NCI-H748 treated with DMSO at 0.1 percent for 48 hours (cell line): ENCODE measurements at regions not wholly inside any gene's neighbourhood (a gene's known extent, or its start where the extent isn't known, plus 50 kb on each side); places are given as distances from the start of the nearest gene placed in this dataset.
"Not testable (repeated sequence)": the region's sequence is repeated elsewhere in the genome, so short reads cannot be mapped to it uniquely, and the experiment has no call there.

ENCODE experiments used
- DNase-seq: peaks from one replicate; lab custom pipeline; 2025; lab: John Stamatoyannopoulos, UW

DNA sequence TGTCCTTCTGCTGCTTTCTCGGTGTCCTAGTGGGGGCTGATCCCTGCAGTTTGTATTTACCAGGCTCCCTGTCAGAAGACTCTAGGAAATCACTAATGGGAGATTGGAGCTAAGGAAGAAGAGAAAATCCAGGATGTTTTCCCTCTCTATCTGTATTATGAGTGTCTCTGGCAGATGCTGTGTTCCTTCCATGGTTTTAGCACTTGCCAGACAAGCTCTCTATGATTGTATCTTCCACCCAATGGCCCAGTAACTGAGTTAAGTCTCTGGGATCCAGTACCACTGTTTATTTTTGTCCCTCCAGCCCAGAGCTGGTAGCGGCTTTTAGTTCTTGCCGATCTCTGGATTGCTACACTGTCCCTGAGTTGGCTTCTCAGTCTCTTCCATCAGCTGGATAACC, 494.8 kb upstream of the SLC39A10 start:
- no peak for DNase-seq

DNA sequence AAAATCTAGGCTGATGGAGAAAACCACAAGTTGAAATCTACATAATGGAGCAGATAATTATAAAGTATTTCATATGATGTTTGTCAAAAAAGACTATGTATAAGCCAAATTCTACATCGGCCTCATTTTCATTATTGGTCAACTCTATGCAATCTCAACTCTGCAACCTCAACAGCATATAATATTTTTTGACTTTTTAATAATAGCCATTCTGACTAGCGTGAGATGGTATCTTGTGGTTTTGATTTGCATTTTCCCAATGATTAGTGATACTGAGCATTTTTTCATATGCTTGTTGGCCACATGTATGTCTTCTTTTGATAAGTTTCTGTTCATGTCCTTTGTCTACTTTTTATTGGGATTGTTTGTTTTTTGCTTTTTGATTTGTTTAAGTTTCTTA, 496.1 kb upstream of the SLC39A10 start:
- DNase-seq: no peak

DNA sequence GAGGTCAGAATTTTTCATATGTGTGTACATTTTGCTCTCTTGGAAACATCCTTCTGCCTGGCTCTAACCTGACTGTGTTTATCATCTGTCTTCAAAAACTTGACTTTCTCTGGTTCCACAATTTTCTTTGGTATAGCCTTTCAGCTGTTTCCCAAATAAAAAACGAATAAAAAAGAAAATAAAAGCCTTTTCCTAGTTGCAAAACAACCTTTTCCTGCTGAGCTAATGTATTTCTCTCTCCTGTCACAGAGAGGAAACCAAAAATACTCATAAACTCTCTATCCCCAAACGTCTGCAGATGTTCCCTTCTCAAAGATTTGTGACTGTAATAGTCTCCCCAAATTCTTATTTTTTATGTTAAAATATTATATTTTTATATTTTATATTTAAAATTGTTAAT, 505.3 kb upstream of the SLC39A10 start:
- DNase-seq: no peak

DNA sequence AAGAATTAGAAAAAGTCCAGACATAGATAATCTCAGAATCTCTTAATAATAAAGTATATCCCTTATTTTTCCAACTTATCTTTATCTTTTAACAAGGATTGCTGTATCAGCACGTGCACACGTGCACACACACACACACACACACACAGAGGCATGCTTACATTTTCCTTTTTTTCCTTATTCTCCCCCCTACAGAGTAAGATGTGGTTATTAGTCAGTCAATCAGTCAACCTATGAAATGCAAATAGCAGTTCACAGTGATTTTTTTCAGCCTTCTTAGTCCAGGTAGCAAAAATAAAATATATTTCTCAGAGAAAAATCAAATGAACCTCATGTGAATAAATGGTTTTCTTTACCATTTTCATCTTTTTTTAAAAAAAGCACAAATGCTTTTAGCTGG, 506.2 kb upstream of the SLC39A10 start:
- DNase-seq: no peak

DNA sequence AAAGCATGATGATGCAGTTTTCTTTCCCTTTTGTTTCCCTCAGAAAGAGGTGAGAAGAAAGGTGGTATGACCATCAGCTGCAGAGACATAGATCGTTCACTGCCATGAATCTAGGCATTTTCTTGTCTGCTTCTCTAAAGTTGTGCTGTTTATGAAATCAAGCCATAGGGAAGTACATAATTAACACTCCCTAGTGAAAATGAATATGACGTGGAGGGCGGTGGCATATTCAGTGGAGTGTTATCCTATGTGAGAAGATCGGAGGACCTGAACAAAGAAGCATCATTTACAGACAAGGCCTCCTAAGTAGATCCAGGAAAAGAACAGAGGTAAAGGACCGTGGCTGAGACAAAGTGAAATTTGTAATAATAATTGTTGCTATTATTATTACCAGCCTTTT, 509.0 kb upstream of the SLC39A10 start:
- DNase-seq: no peak

DNA sequence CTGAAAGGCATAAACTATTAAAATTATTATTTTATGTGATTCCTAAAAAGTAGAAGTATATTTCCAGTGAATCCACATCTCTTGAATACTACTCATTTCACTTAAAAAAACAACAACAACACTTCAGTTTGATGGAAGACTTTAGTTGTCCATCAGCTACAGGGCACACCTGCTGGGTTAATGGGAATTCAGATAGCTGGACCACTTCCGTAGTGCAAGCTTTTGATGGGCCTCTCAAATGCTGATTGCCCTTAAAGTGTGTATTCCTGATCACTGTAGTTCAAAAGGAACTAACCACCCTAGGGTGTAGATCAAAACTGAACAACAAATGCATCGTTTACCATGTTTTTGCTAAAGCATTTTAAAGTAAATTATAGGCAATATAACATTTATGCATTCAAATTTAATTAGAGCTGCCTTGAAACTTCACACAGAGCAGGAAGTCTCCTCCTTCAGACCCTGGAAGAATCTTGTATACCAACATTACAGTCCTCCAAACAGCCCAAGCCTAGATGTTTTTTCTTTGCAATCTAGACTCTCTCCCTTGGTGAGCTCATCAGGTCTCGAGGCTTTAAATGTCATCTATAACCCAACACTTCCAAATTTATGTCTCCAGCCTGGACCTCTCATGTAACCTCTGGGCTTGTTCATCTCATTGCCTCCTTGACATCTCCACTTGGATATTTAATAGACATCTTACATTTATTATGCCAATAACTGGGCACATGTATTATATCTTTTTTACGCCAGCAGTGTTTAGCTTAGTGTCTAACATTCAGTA, 510.1 kb upstream of the SLC39A10 start:
- DNase-seq: no peak

DNA sequence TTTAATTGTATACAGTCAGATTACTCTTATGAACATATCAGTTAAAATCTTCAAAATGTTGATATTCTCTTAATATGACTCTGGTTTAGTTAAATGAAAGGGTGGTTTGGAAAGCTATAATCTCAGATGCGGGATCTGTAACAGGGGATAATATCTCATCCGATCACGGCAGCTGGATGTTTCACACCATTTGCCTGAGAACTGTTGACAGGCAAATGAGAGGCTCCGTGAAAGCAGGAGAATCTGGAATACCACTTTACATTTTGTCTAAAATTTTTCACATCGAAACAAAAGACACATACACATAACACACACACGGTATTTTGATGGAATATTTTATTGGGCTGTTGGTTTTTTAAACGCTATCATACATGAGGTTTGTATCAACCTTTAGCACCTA, 518.6 kb upstream of the SLC39A10 start:
- no peak for DNase-seq

DNA sequence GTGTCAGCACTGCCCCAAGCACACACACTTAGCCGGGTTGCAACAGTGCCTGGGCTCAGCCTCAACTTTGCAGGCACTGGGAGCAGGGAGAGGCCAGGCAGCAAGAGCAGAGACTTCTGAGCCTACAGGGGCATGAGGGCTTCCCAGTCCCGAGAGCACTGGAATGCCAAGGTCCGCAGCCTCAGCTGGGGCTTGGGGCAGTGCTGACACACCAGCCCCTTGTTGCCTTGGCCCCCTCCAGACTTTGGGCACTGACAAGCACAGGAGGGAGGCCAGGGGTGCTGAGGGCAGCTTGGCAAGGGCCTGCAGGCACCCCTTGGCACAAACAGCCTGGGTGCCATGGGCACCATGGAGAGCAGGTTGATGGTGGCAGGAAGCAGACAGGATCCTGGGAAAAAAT, 531.1 kb upstream of the SLC39A10 start:
- not testable (repeated sequence) for DNase-seq

DNA sequence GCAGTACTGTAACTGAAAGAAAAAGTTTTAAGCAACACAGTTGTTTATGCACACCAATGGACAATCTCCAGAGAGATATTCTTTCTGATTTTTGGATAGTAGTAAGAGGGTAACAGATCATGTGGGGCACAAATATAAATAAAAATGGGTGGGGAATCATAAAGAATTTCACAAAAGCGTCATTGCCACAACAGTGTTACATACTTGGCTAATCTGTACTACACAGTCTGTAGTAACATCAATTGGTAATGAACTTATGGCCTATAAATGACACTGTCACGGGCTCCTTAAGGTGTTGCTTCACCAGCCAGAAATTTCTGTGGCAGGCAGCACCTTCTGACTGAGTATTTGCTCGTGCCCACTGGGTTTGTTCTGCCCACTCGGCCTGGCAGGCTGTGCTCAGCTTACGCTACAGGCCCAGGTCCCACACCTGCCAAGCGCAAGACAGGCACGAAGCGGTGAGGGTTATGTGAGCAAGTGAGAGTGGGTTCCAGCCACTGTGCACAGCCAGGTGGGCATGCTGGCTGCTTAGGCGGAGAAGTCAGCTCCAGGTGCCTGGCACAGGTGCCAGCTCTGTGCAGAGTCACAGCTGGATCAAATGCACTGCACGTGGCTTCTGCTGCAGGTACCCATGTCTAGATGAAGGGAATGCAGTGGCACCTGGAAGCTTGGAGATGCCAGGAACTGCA, 532.5 kb upstream of the SLC39A10 start:
- no peak for DNase-seq

DNA sequence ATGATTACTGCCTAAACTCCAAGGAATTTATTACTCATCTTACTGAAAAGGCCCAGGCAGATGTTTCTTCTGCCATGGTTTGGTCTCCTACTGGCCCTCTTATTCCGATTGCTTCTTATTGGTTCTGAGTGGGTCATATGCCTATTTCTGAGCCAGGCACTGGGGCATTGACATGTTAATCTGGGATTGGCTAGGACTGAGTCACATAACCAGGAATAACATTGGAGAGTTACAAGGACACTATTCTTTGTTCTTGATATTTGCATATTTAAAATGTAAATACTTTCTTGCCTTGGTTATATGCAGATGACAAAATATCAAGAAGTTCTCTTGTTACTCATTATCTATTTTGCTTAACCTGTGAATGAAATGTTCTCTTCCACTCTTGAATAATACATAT, 534.4 kb upstream of the SLC39A10 start:
- no peak for DNase-seq

DNA sequence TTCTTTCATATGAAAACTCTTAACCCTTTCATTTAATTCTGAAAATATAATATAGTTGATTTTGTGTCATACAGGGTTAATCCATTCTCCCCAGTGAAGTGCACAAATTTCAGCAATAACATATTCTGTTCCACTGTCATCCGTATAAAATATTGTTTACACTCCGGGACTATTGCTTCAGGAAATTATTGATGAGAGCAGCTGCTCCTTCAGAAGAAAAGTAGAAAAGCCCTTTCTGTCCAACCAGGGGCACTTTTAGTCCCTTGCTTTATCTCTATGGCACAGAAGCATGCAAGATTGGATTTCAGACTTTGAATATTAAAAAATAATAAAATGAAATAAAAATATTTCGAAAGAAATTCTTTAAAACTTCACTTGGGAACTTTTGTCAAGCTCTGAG, 535.7 kb upstream of the SLC39A10 start:
- DNase-seq: no peak

DNA sequence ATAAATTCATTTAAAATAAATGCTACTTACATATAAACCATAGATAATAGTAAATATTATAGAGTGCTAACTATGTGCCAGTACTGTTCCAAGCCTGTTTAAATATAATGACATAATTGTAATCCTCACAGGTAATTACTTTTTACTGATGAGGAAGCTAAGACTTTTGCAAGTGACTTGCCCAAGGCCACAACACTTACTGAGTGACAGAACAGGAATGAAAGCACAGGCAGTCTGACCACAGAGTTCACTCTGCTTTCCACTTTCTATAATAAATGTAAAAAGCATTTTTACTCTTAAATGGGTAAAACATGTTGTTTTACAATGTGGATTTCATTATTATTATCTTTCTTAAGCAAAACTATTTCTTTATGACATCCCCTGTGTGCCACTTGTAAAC, 537.8 kb upstream of the SLC39A10 start:
- DNase-seq: no peak

DNA sequence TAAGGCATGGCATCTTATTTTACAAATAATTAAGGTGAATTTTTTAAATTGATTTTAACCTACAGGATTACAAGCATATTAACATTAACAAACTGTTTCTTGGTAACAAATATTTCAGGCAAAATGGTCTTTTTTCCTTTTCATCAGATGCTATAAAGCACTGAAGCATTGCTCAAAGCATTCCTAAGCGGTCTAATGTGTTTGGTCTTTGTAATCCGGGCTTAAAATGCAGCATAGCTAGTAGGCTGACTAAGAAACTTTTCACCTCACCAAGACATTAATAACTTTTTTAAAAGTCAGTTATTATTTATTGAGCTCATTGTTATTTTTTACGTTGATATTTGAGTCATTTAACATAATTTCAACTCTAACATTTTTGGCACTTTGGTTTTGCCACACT, 538.8 kb upstream of the SLC39A10 start:
- no peak for DNase-seq

DNA sequence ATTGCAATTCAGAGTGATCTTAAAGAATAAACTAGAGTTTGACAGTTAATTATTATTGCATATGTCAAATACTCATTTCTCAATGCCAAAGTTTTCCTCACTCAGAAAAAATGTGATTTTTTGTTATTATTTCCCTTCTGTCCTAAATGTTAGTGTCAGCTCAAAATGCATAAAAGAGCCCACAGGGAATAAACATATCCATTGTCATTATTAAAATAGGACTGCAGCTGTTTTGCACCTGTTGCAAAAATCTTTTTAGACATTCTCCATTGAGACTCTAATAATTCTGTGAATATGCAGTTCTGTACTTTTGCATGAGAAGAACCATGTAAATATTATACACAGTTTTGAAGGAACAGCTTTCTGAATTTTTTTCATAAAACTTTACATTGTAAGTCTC, 540.0 kb upstream of the SLC39A10 start:
- no peak for DNase-seq

DNA sequence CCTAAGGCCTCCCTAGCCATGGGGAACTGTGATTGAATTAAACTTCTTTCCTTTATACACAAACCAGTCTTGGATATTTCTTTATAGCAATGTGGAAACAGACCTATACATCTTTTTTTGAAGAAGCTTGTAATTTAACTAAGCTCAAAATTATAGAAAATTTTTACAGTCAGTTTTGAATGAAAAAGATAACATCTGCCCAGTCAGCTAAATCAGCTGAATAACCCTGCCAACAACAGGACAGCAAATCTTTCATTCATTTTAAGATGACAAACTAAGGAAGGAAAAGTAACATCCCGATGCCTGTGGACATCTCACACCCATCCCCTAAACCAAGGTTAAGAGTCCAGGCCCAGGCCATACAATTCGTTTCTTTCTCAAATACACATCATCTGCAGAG, 541.3 kb upstream of the SLC39A10 start:
- DNase-seq: no peak

DNA sequence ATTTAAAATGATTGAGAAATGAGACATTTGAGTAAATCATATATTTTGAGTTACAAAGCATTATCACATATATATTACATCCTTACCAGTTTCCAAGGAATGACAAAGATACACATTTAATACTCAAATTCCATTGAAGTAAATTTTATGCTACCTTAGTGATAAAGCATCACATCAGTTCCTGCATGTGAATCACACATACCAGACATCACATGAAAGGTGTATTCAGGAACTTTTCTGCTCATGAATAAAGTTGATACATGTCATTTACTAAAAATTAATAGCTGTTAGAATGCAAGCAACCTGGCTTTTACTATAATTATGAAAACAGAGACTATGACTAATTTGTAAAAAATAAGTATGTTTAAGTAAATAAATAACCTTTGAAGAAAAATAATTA, 548.8 kb upstream of the SLC39A10 start:
- no peak for DNase-seq

DNA sequence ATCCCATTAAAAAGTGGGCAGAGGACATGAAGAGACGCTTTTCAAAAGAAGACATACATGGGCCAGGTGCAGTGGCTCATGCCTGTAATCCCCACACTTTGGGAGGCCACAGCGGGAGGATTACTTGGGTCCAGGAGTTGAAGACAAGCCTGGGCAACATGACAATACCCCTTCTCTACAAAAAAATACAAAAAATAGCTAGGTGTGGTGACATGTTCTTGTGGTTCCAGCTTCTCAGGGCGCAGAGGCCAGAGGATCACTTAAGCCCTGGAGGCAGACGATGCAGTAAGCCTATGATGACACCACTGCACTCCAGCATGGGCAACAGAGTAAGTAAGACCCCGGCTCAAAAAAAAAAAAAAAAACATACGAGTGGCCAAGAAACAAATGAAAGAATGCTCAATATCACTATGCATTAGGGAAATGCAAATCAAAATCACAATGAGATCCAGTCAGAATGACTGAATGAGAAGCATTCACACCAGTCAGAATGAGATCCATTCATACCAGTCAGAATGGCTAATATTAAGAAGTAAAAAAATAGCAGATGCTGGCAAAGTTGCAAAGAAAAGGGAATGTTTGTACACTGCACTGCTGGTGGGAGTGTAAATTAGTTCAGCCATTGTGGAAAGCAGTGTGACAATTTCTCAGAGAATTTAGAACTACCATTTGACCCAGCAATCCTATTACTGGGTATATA, 550.2 kb upstream of the SLC39A10 start:
- DNase-seq: no peak

DNA sequence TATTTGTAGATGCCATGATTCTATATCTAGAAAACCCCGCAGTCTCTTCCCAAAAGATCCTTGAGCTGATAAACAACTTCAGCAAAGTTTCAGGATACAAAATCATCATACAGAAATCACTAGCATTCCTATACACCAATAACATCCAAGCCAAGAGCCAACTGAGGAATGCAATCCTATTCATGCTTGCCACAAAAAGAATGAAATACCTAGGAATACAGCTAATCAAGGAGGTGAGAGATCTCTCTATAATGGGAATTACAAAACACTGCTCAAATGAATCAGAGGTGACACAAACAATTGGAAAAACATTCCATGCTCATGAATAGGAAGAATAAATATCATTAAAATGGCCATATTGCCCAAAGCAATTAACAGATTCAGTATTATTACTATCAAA, 551.4 kb upstream of the SLC39A10 start:
- no peak for DNase-seq

DNA sequence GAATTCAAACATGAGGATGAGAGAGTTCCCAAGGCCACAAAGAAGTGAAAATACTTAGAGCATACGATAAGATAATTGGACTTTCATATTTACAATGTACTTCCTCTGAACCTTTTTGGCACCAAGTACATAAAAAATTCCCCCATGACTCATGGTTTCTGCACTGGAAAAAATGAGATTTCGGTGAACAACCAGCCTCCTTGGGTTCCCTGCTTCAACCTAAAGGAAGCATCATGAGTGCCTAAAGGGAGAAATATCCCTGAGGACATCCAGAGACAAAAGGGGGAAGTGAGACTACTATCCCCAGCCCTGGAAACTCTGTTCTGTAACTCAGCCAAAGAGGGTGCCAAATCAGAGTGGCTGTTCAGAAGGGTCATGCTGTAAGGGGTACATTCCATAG, 562.7 kb upstream of the SLC39A10 start:
- no peak for DNase-seq

DNA sequence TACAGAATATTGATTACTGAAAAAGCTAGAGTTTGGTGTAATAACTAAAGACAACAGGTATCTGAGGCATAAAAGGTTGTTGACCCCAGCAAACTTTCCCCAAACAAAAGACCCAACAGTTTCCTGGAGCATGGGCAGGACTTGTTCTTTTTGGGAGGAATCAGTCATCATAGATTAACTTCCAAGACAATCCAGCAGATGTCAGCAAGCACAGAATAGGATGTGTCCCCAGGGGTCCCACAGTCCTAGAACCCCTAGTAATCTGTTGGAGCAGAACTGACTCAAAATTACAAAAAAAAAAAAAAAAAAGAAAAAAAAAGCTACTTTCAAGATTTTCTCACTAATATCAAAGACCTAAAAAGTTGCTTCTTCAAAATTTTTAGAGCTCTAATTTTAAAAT, 564.7 kb upstream of the SLC39A10 start:
- no peak for DNase-seq

DNA sequence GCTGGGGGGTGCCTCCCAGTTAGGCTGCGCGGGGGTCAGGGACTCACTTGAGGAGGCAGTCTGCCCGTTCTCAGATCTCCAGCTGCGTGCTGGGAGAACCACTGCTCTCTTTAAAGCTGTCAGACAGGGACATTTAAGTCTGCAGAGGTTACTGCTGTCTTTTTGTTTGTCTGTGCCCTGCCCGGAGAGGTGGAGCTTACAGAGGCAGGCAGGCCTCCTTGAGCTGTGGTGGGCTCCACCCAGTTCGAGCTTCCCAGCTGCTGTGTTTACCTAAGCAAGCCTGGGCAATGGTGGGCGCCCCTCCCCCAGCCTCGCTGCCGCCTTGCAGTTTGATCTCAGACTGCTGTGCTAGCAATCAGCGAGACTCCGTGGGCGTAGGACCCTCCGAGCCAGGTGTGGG, 584.2 kb upstream of the SLC39A10 start:
- DNase-seq: not testable (repeated sequence)

DNA sequence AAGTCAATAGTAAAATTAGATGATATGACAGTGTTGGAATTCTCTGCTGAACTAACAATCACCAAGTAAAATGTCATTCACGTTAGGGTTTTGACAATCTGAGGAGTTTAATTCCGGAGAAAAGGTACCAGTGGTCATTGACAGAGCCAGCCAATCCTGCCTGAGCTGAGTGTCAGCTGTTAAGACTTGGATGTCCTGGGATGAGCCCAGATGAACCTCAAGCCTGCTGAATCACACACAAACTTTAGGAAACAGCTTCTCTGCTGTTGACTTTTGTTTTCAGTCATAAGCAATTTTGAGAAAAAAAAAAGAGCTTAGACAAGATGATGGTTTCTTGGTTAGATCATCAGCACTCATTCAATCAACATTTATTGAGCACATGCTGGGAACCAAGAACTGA, 600.0 kb upstream of the SLC39A10 start:
- no peak for DNase-seq

DNA sequence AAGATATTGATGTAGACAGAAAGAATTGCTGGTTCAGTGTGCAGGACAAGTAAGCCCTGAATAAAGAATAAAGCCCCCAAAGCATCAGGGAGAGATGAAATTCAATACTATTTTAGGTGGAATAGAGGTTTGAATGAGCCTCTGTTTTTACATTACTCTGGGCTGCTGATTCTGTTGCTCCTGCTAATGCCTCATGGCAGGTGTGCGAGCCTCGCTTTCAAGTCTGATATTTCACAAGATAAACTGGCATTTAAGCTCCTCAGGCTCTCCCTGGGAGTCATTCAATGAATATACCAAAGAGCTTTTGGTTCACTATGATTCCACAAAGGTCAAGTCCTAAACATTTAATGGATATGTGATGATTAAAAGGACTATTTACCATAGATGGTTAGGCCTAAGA, 601.0 kb upstream of the SLC39A10 start:
- no peak for DNase-seq
